ENCODE measurements at regions not wholly inside any gene's neighbourhood (a gene's known extent, or its start where the extent isn't known, plus 50 kb on each side); places are given as distances from the start of the nearest gene placed in this dataset.

DNA sequence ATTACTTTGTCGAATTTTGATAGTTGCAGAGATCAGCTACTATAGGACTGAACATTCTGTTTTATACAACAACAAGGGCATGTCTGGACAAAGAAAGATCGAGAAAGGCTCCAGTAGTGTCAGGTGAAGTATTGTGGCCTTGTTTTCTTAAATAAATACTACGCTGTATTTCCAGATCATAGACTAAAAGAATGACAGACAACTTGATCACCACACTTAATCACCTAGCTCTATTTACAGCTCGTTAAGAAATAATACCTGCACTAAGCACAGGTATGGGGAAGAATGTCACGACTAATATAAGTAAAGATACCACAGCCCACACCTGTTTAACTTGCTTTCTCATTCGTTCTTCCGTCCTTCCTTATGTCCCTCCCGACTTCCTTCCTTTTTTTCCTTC is 269.2 kb downstream of the HGF start:
- Mint-ChIP-seq H3K27ac (ENCODE audit: unreplicated experiment) (no peak overlapping the region), H3K4me3 (ENCODE audit: low read depth, unreplicated experiment) (no peak overlapping the region), H3K4me1 (ENCODE audit: low read depth, unreplicated experiment) (peaks cover 21% of the 10 kb centered on the region), H3K36me3 (ENCODE audit: insufficient read depth, unreplicated experiment) (no peaks in the 10 kb centered on the region), H3K9me3 (ENCODE audit: low read depth, unreplicated experiment) (no peaks in the 10 kb centered on the region), H3K27me3 (ENCODE audit: unreplicated experiment) (no peaks in the 10 kb centered on the region)
- no TSS peak for BruUV-seq (replicated peaks)
- TF ChIP-seq, protein P1, sequence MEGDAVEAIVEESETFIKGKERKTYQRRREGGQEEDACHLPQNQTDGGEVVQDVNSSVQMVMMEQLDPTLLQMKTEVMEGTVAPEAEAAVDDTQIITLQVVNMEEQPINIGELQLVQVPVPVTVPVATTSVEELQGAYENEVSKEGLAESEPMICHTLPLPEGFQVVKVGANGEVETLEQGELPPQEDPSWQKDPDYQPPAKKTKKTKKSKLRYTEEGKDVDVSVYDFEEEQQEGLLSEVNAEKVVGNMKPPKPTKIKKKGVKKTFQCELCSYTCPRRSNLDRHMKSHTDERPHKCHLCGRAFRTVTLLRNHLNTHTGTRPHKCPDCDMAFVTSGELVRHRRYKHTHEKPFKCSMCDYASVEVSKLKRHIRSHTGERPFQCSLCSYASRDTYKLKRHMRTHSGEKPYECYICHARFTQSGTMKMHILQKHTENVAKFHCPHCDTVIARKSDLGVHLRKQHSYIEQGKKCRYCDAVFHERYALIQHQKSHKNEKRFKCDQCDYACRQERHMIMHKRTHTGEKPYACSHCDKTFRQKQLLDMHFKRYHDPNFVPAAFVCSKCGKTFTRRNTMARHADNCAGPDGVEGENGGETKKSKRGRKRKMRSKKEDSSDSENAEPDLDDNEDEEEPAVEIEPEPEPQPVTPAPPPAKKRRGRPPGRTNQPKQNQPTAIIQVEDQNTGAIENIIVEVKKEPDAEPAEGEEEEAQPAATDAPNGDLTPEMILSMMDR (IDR thresholded peaks at IDR 0.05; ENCODE audit: unreplicated experiment): no peak
- DNase-seq: no peak
- CTCF ChIA-PET: interaction anchor here (0.6 to 0.7 kb wide), 2 partner anchors 215 to 270 kb away, joined by 3 to 4 read pairs; no protein-coding TSS in a partner anchor
- intact Hi-C loops (cut with micrococcal nuclease; ENCODE audit: unreplicated experiment): loop anchor here (5.0 to 10.0 kb wide), 2 partner anchors 124 to 1227 kb away; no protein-coding TSS in a partner anchor

DNA sequence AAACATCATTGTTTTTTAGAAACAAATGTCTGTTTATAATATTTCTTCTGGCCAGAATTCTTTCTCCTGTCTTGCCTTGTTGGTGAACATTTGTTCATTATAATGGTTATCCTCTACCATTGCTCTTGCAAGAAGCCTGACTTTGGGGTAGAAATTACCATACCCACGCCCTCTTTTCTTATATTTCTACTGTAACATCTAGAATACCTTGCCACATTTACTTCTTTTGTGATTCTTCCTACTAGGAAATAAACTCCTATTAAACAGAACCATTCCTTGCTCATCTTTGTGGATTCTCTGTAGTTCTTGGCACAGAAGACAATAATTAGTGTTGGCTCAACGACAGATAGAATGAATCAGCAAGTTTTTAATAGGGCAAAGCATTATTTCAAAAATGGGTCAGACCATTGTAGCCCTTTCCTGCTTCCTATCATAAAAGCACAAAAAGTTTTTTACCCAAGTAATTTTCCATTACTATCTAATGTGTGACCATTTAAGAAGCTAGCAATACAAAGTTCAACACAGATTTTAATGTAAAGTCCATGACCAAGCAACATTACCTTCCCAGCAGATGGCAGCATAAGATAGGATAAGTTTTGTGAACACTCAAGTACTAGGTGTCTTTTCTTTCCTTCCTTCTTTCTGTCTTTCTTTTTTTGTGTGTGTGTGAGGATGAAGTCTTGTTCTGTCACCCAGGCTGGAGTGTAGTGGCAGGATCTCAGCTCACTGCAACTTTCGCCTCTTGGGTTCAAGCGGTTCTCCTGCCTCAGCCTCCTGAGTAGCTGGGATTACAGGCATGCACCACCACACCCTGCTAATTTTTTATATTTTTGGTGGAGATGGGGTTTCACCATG is 270.4 kb downstream of the HGF start:
- intact Hi-C loops (cut with micrococcal nuclease; ENCODE audit: unreplicated experiment): loop anchor here (1.0 to 10.0 kb wide), 5 partner anchors 125 to 1228 kb away; no protein-coding TSS in a partner anchor
- Mint-ChIP-seq H3K36me3 (ENCODE audit: insufficient read depth, unreplicated experiment) (no peaks in the 10 kb centered on the region), H3K4me3 (ENCODE audit: low read depth, unreplicated experiment) (no peak overlapping the region), H3K4me1 (ENCODE audit: low read depth, unreplicated experiment) (peaks cover 21% of the 10 kb centered on the region), H3K27me3 (ENCODE audit: unreplicated experiment) (no peaks in the 10 kb centered on the region), H3K9me3 (ENCODE audit: low read depth, unreplicated experiment) (no peaks in the 10 kb centered on the region), H3K27ac (ENCODE audit: unreplicated experiment) (peak overlapping the region; percentile 19)
- CTCF ChIA-PET: no interaction called here
- TF ChIP-seq, protein P1 (IDR thresholded peaks at IDR 0.05; ENCODE audit: unreplicated experiment): no peak
- BruUV-seq (replicated peaks): no TSS peak
- DNase-seq: peak; percentile 31

DNA sequence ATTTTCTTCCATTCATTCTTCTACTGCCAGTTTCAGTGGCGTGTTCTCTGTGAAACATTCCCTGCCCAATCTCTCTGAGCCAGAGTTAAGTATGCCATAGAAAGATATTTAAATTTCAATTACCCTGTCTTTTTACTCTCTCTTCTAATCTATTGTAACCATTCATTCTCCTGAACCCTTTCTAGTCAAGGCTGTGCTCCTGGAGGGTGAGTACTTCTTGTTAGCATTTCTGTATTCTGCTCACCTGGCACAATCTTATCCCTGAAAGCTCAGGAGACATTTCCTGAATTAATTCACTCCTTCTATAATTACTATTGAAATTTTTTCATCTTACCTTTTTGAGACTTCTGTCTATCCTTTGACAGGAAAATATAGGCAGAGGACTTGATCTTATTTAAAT is 271.7 kb downstream of the HGF start:
- Mint-ChIP-seq H3K4me3 (ENCODE audit: low read depth, unreplicated experiment) (no peak overlapping the region), H3K4me1 (ENCODE audit: low read depth, unreplicated experiment) (peaks cover 21% of the 10 kb centered on the region), H3K27ac (ENCODE audit: unreplicated experiment) (no peak overlapping the region), H3K36me3 (ENCODE audit: insufficient read depth, unreplicated experiment) (no peaks in the 10 kb centered on the region), H3K9me3 (ENCODE audit: low read depth, unreplicated experiment) (no peaks in the 10 kb centered on the region), H3K27me3 (ENCODE audit: unreplicated experiment) (no peaks in the 10 kb centered on the region)
- TF ChIP-seq, protein P1 (IDR thresholded peaks at IDR 0.05; ENCODE audit: unreplicated experiment): no peak
- CTCF ChIA-PET: no interaction called here
- DNase-seq: no peak
- intact Hi-C loops (cut with micrococcal nuclease; ENCODE audit: unreplicated experiment): loop anchor here (2.0 kb wide), 1 partner anchor 459 kb away; no protein-coding TSS in a partner anchor
- no TSS peak for BruUV-seq (replicated peaks)

DNA sequence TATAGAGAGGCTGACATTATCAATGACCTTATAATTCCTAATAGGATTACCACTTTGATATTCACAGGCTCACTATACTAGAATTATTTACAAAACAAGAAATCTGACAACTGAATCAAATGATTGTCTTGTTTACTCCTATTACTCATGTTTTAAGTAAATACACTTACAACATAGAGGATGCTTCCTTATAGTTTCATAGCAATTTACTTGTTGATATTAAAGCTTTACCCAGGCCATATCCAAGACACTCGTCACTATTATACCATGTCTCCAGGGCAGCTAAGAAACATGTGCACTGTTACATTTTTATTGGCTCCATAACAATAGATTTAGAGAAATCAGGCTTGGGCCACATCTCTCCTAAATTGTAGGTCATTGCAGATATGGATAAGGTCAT is 276.9 kb downstream of the HGF start:
- intact Hi-C loops (cut with micrococcal nuclease; ENCODE audit: unreplicated experiment): no loop called here

More for the DNA sequence above, 276.9 kb downstream of the HGF start:
- Mint-ChIP-seq H3K36me3 (ENCODE audit: insufficient read depth, unreplicated experiment) (no peaks in the 10 kb centered on the region), H3K4me1 (ENCODE audit: low read depth, unreplicated experiment) (no peaks in the 10 kb centered on the region), H3K4me3 (ENCODE audit: low read depth, unreplicated experiment) (no peak overlapping the region), H3K27me3 (ENCODE audit: unreplicated experiment) (no peaks in the 10 kb centered on the region), H3K27ac (ENCODE audit: unreplicated experiment) (no peak overlapping the region), H3K9me3 (ENCODE audit: low read depth, unreplicated experiment) (no peaks in the 10 kb centered on the region)
- no peak for DNase-seq
- BruUV-seq (replicated peaks): no TSS peak
- TF ChIP-seq, protein P1 (IDR thresholded peaks at IDR 0.05; ENCODE audit: unreplicated experiment): no peak
- CTCF ChIA-PET: no interaction called here

Measured in Calu3 (cell line).